Body of pancreas (tissue), 4 donors: ENCODE measurements at regions not wholly inside any gene's neighbourhood (a gene's known extent, or its start where the extent isn't known, plus 50 kb on each side); places are given as distances from the start of the nearest gene placed in this dataset.

ENCODE experiments used
- ATAC-seq: fragments of 150-250 bp; one replicate; pipeline ENCODE4 v1.9.1; 2016
- DNase-seq, 4 donors: peaks; one replicate each; pipeline ENCODE4 v3.0.0-alpha.2; 2019
- H3K27ac ChIP-seq, 4 donors: fragments of 200-600 bp; sonication (generic); 1 replicate in 3 of 4; 2 replicates in 1 of 4; pipeline versions ENCODE4 v1.5.1 to v1.6.1; 2016 to 2019; ENCODE audit warnings: mild to moderate bottlenecking in 1 of 4, mixed read lengths in 1 of 4, moderate library complexity in 1 of 4
- H3K27me3 ChIP-seq, 2 donors: fragments of 200-600 bp; sonication (generic); one replicate each; pipeline ENCODE4 v1.6.0; 2016; ENCODE audit warnings: mild to moderate bottlenecking in 1 of 2
- H3K36me3 ChIP-seq, 2 donors: fragments of 200-600 bp; sonication (generic); replicated peaks in 1 of 2; 2 replicates each; pipeline ENCODE4 v1.5.1; 2016; ENCODE audit warnings: low read depth in 2 of 2; ENCODE audit not compliant: insufficient read depth in 1 of 2
- H3K4me1 ChIP-seq: fragments of 200-600 bp; sonication (generic); one replicate; pipeline ENCODE4 v1.6.0; 2016
- H3K4me3 ChIP-seq, 2 donors: fragments of 200-600 bp; sonication (generic); 1 replicate in 1 of 2; 2 replicates in 1 of 2; pipeline ENCODE4 v1.5.1; 2016 to 2019
- H3K9me3 ChIP-seq, 3 donors: fragments of 200-600 bp; sonication (generic); 1 replicate in 2 of 3; 2 replicates in 1 of 3; pipeline ENCODE4 v1.5.1; 2016
- POLR2A ChIP-seq, 3 donors: fragments of 450-650 bp; IDR thresholded peaks; one replicate each; pipeline ENCODE4 v1.6.1; 2016; ENCODE audit warnings: antibody characterized with exemption in 3 of 3, mild to moderate bottlenecking in 2 of 3
- WGBS, 2 donors: methylation state at CpG; one replicate each; pipeline ENCODE4 v1.1.5; 2017; 5-methylcytosine and 5-hydroxymethylcytosine counted together
- intact Hi-C: fragments of 100-400 bp; cut with DNase I; formaldehyde crosslinking; loops from one replicate; pipeline ENCODE4 v1.15.1; 2023
- TF ChIP-seq, protein P1 (sequence below), 7 experiments: fragments of 450-650 bp in 4 of 7; fragments of 200-600 bp in 3 of 7; sonication (generic) in 3 of 7; IDR thresholded peaks; one replicate each; pipeline ENCODE4 v1.5.1; 2016 to 2019; ENCODE audit warnings: antibody characterized with exemption in 7 of 7

DNA sequence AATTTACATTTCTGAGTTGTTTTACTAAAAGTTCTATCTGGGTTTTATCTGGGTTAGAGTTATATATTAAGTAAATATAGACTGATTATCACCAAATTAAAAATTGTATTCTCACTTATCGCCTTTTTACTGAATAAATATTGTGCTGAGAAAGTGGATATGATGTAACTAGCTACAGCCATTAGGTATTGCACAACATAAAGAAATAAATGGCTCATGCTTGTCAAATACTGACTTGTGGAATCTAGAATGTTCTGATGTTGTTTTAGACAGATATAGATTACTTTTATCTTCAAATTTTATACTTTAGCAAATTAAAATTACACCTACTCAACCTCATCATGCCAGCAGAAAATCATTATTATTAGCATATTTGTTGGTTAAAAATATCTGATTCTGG is 1277.1 kb upstream of the MIR17HG start:
- no peak for ATAC-seq
- H3K4me3 ChIP-seq = no peak overlapping the region
- 39 to 51% methylated on average over 1 of the region's 1 CpG for WGBS, 2 donors
- no peaks in the 10 kb centered on the region for H3K36me3 ChIP-seq
- no peak for TF ChIP-seq POLR2A (IDR thresholded peaks at IDR 0.05)
- TF ChIP-seq, protein P1, sequence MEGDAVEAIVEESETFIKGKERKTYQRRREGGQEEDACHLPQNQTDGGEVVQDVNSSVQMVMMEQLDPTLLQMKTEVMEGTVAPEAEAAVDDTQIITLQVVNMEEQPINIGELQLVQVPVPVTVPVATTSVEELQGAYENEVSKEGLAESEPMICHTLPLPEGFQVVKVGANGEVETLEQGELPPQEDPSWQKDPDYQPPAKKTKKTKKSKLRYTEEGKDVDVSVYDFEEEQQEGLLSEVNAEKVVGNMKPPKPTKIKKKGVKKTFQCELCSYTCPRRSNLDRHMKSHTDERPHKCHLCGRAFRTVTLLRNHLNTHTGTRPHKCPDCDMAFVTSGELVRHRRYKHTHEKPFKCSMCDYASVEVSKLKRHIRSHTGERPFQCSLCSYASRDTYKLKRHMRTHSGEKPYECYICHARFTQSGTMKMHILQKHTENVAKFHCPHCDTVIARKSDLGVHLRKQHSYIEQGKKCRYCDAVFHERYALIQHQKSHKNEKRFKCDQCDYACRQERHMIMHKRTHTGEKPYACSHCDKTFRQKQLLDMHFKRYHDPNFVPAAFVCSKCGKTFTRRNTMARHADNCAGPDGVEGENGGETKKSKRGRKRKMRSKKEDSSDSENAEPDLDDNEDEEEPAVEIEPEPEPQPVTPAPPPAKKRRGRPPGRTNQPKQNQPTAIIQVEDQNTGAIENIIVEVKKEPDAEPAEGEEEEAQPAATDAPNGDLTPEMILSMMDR (IDR thresholded peaks at IDR 0.05) = no peak
- no peaks in the 10 kb centered on the region for H3K27me3 ChIP-seq
- no peak overlapping the region for H3K27ac ChIP-seq
- H3K4me1 ChIP-seq = no peaks in the 10 kb centered on the region
- DNase-seq = no peak
- H3K9me3 ChIP-seq = no peaks in the 10 kb centered on the region
- intact Hi-C loops = no loop called here

DNA sequence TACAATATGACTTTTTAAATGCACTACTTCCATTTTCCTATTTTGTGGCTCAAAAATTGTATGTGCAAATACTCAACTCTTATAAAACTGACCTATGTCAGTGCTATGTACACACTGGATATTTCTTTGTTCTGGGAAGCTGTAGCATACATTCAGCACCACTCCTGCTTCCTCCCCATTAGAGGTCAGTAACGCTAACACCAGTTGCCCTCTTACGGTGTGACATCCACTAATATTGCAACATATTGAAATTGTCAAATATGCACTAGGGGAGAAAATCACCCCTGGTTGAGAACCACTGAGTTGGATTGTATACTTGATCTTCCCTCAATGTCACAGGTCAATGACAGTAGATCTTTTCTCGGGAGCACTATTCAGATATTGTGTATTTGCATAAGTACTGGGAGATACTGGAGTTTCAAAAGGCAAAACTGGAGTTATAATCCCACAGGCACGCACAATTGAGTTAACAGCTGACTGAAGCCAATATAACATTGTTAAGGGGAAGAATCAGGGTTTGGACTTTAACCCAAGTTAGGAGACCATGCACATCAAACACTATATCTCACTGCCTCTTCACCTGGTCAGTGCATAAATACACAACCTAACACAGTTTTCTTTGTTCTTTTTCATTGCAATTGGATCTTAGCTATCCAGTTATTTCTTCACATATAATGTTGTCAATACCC is 1276.5 kb upstream of the MIR17HG start:
- intact Hi-C loops = no loop called here

DNA sequence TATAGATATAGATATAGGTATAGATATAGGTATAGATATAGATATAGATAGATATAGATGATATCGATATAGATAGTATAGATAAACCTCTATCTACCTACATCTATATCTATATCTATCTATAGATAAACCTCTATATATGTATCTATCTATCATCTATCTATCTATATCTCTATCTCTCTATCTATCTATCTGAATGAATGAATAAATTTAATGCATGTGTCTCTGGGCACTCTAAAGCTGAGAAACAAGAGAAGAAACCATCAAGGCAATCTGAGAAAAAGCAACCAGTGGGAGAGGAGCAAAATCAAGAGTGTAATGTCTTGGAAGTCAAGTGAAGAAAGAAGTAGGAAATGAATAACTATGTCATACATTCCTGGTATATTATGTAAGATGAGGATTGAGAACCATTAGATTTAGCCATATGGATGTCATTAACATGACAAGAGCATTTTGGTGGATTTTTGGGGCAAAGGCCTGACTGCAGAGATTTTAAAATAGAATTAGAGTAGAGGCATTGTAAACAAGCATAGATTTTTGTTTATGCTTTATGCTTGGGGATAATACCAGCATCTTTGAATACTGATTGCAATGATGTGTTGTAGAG is 1262.7 kb upstream of the MIR17HG start:
- DNase-seq = no peak
- H3K27me3 ChIP-seq = no peaks in the 10 kb centered on the region

More for the DNA sequence above, 1276.5 kb upstream of the MIR17HG start:
- DNase-seq (no peak), ATAC-seq (no peak)
- Histone ChIP-seq H3K4me1 (no peaks in the 10 kb centered on the region), H3K27ac (no peak overlapping the region), H3K27me3 (no peaks in the 10 kb centered on the region), H3K4me3 (no peak overlapping the region), H3K36me3 (no peaks in the 10 kb centered on the region), H3K9me3 (no peaks in the 10 kb centered on the region)
- TF ChIP-seq, protein P1 (IDR thresholded peaks at IDR 0.05) = no peak
- TF ChIP-seq POLR2A (IDR thresholded peaks at IDR 0.05) = no peak
- WGBS, 2 donors = 74% methylated on average over 4 of the region's 4 CpGs

DNA sequence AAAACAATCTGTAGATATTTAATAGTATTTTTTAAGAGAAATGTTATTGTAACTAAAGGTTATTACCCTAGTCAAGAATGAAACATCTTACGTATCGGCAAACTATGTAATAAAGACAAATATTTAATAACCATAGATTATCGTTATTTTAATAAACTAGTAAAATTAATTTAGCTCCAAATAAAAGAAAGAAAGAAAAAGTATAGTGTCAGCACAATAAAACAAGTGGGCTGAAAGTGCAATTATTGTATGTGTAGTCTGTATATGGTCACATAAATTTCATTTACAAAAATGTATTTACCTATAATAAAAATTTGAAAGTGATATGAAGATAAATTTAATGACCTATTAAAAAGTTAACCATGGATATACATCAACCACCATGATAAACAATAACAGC is 1258.4 kb upstream of the MIR17HG start:
- Histone ChIP-seq H3K36me3 (no peaks in the 10 kb centered on the region), H3K27ac (no peak overlapping the region), H3K4me3 (no peak overlapping the region), H3K9me3 (no peaks in the 10 kb centered on the region), H3K4me1 (no peaks in the 10 kb centered on the region), H3K27me3 (no peaks in the 10 kb centered on the region)
- intact Hi-C loops = no loop called here
- ATAC-seq (no peak), DNase-seq (no peak)
- TF ChIP-seq, protein P1 (IDR thresholded peaks at IDR 0.05) = no peak
- TF ChIP-seq POLR2A (IDR thresholded peaks at IDR 0.05) = no peak
- WGBS, 2 donors = 89 to 91% methylated on average over 3 of the region's 3 CpGs

More for the DNA sequence above, 1262.7 kb upstream of the MIR17HG start:
- H3K9me3 ChIP-seq = no peaks in the 10 kb centered on the region
- no peak overlapping the region for H3K27ac ChIP-seq
- intact Hi-C loops = no loop called here
- ATAC-seq = no peak
- H3K4me3 ChIP-seq = no peak overlapping the region
- TF ChIP-seq, protein P1 (IDR thresholded peaks at IDR 0.05) = no peak
- TF ChIP-seq POLR2A (IDR thresholded peaks at IDR 0.05) = no peak
- no peaks in the 10 kb centered on the region for H3K36me3 ChIP-seq
- H3K4me1 ChIP-seq = no peaks in the 10 kb centered on the region
- WGBS, 2 donors = 70 to 83% methylated on average over 1 of the region's 1 CpG

DNA sequence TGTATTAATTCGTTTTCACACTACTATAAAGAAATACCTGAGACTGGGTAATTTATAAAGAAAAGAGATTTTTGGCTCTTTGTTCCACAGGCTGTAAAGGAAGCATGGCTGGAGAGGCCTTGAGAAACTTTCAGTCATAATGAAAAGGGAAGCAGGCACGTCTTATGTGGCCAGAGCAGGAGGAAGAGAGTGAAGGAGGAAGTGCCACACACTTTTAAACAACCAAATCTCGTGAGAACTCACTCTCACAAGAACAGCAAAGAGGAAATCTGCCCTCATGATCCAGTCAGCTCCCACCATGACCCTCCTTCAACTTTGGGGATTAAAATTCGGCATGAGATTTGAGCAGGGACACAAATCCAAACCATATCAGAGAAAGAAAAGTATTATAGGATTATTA is 1255.9 kb upstream of the MIR17HG start:
- no peaks in the 10 kb centered on the region for H3K4me1 ChIP-seq
- H3K9me3 ChIP-seq = no peaks in the 10 kb centered on the region
- intact Hi-C loops = no loop called here
- WGBS, 2 donors = 45 to 50% methylated on average over 4 of the region's 4 CpGs
- ATAC-seq (no peak), DNase-seq (no peak)
- H3K27ac ChIP-seq = no peak overlapping the region
- H3K4me3 ChIP-seq = no peak overlapping the region
- no peaks in the 10 kb centered on the region for H3K36me3 ChIP-seq
- no peaks in the 10 kb centered on the region for H3K27me3 ChIP-seq
- no peak for TF ChIP-seq POLR2A (IDR thresholded peaks at IDR 0.05)
- TF ChIP-seq, protein P1 (IDR thresholded peaks at IDR 0.05) = no peak
